ENCODE measurements at regions not wholly inside any gene's neighbourhood (a gene's known extent, or its start where the extent isn't known, plus 50 kb on each side); places are given as distances from the start of the nearest gene placed in this dataset.
A peak's percentile ranks its signal among the peaks of the same experiment; 100 is the strongest.

DNA sequence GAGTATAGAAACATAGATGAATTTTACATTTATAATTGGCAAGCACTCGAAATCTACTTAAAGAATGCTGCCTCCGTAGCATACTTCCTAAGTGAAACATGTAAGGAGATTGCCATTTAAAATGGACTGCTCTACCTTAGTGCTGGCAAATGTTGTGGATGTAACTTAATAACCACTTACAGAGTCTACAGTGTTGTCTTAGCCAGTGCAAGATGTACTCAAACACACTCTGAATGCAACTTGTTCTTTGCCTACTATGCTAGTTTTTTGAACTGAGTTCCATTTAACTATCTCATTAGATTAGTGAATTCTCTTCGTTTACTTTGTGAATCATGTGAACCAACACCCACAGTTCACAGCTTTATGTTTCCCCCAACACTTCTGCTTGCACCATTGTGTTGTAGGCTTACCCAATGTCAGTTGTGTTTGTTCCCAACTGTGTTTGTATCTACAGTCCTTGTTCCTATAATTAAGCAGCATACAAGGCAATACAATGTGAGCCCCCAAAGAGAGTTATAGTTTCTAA lies 345.5 kb upstream of the LYPLAL1 start:
- Histone ChIP-seq H2AFZ (ENCODE audit: low read length) (no peak overlapping the region), H3K4me1 (ENCODE audit: control insufficient read depth, extremely low read depth, insufficient read depth, low read length) (peaks cover 3% of the 10 kb centered on the region), H3K9ac (ENCODE audit: insufficient read depth, low read length) (no peak overlapping the region), H3K36me3 (ENCODE audit: control insufficient read depth, insufficient read depth, low read length) (no peaks in the 10 kb centered on the region), H3K79me2 (ENCODE audit: control insufficient read depth, insufficient read depth, low read length) (no peaks in the 10 kb centered on the region), H4K20me1 (ENCODE audit: control insufficient read depth, extremely low read depth, insufficient read depth, low read length) (no peaks in the 10 kb centered on the region), H3K27ac (ENCODE audit: insufficient read depth, low read length) (no peak overlapping the region), H3K9me3 (ENCODE audit: control insufficient read depth, insufficient read depth, low read depth, low read length) (no peaks in the 10 kb centered on the region), H3K27me3 (ENCODE audit: control insufficient read depth, insufficient read depth, low read length) (no peaks in the 10 kb centered on the region), H3K4me3 (replicated peaks in 1 of 4; ENCODE audit: control extremely low read depth in 1 of 4, insufficient read depth in 1 of 4, low read depth in 3 of 4, low read length in 4 of 4) (no peak overlapping the region), H3K4me2 (ENCODE audit: extremely low read depth, insufficient read depth, low read length) (no peak overlapping the region)
- no peak for TF ChIP-seq EZH2 (IDR thresholded peaks at IDR 0.05; ENCODE audit: low read length, missing control alignments)
- TF ChIP-seq, protein P1, sequence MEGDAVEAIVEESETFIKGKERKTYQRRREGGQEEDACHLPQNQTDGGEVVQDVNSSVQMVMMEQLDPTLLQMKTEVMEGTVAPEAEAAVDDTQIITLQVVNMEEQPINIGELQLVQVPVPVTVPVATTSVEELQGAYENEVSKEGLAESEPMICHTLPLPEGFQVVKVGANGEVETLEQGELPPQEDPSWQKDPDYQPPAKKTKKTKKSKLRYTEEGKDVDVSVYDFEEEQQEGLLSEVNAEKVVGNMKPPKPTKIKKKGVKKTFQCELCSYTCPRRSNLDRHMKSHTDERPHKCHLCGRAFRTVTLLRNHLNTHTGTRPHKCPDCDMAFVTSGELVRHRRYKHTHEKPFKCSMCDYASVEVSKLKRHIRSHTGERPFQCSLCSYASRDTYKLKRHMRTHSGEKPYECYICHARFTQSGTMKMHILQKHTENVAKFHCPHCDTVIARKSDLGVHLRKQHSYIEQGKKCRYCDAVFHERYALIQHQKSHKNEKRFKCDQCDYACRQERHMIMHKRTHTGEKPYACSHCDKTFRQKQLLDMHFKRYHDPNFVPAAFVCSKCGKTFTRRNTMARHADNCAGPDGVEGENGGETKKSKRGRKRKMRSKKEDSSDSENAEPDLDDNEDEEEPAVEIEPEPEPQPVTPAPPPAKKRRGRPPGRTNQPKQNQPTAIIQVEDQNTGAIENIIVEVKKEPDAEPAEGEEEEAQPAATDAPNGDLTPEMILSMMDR (conservative IDR thresholded peaks at IDR 0.05 in 1 of 2, IDR thresholded peaks at IDR 0.05 in 1 of 2; ENCODE audit: low read depth in 1 of 2, low read length in 2 of 2) = no peak
- DNase-seq (ENCODE audit: low read depth in 2 of 2) = no peak

DNA sequence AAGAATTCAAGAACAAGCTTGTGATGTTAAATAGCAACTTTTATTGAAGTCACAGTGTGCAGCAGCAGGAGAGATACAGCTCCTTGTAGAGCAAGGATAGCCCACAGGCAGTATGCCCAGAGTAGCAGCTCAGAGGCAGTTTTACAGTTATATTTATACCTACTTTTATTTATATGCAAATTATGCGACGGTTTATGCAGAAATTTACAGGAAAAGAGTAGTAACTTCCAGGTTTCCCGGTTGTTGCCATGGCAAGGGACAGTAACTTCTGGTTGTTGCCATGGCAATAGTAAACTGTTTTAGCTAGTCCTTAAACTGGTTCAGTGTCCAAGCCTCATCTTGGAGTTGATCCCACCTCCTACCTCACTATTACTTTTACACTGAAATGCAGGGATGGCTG lies 344.6 kb upstream of the LYPLAL1 start:
- Histone ChIP-seq H3K9ac (ENCODE audit: insufficient read depth, low read length) (no peak overlapping the region), H3K9me3 (ENCODE audit: control insufficient read depth, insufficient read depth, low read depth, low read length) (no peaks in the 10 kb centered on the region), H3K79me2 (ENCODE audit: control insufficient read depth, insufficient read depth, low read length) (no peaks in the 10 kb centered on the region), H4K20me1 (ENCODE audit: control insufficient read depth, extremely low read depth, insufficient read depth, low read length) (no peaks in the 10 kb centered on the region), H3K36me3 (ENCODE audit: control insufficient read depth, insufficient read depth, low read length) (no peaks in the 10 kb centered on the region), H3K4me1 (ENCODE audit: control insufficient read depth, extremely low read depth, insufficient read depth, low read length) (no peaks in the 10 kb centered on the region), H2AFZ (ENCODE audit: low read length) (no peak overlapping the region), H3K4me3 (replicated peaks in 1 of 4; ENCODE audit: control extremely low read depth in 1 of 4, insufficient read depth in 1 of 4, low read depth in 3 of 4, low read length in 4 of 4) (no peak overlapping the region), H3K27ac (ENCODE audit: insufficient read depth, low read length) (no peak overlapping the region), H3K4me2 (ENCODE audit: extremely low read depth, insufficient read depth, low read length) (no peak overlapping the region), H3K27me3 (ENCODE audit: control insufficient read depth, insufficient read depth, low read length) (no peaks in the 10 kb centered on the region)
- peak; percentile 11 to 46 for DNase-seq (ENCODE audit: low read depth in 2 of 2)
- TF ChIP-seq EZH2 (IDR thresholded peaks at IDR 0.05; ENCODE audit: low read length, missing control alignments) = no peak
- TF ChIP-seq, protein P1 (conservative IDR thresholded peaks at IDR 0.05 in 1 of 2, IDR thresholded peaks at IDR 0.05 in 1 of 2; ENCODE audit: low read depth in 1 of 2, low read length in 2 of 2) = no peak

DNA sequence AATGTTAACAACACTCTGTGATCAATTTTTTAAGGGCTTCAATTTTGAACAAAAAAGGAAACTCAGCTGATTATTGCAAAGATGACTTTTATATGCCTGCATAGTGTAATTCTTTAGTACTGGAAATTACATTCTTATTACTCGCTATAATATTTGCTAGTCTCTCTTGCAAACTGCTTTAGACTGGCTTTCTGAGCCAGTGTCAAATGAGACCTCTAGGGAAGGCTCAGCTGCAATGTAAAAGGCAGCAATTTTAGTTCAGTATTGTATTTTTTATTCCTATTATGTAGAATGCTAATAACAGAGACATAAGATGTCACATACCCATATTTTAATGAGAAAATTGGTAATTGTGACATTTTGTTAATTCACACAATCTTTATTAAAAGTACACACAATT lies 338.1 kb upstream of the LYPLAL1 start:
- no peaks in the 10 kb centered on the region for H3K79me2 ChIP-seq (ENCODE audit: control insufficient read depth, insufficient read depth, low read length)
- no peak overlapping the region for H3K4me3 ChIP-seq (replicated peaks in 1 of 4; ENCODE audit: control extremely low read depth in 1 of 4, insufficient read depth in 1 of 4, low read depth in 3 of 4, low read length in 4 of 4)
- no peaks in the 10 kb centered on the region for H3K9me3 ChIP-seq (ENCODE audit: control insufficient read depth, insufficient read depth, low read depth, low read length)
- DNase-seq (ENCODE audit: low read depth in 2 of 2) = no peak
- H3K4me1 ChIP-seq (ENCODE audit: control insufficient read depth, extremely low read depth, insufficient read depth, low read length) = no peaks in the 10 kb centered on the region
- H3K36me3 ChIP-seq (ENCODE audit: control insufficient read depth, insufficient read depth, low read length) = no peaks in the 10 kb centered on the region
- TF ChIP-seq EZH2 (IDR thresholded peaks at IDR 0.05; ENCODE audit: low read length, missing control alignments) = no peak
- TF ChIP-seq, protein P1 (conservative IDR thresholded peaks at IDR 0.05 in 1 of 2, IDR thresholded peaks at IDR 0.05 in 1 of 2; ENCODE audit: low read depth in 1 of 2, low read length in 2 of 2) = no peak
- no peak overlapping the region for H3K9ac ChIP-seq (ENCODE audit: insufficient read depth, low read length)
- H4K20me1 ChIP-seq (ENCODE audit: control insufficient read depth, extremely low read depth, insufficient read depth, low read length) = no peaks in the 10 kb centered on the region
- no peak overlapping the region for H2AFZ ChIP-seq (ENCODE audit: low read length)
- H3K4me2 ChIP-seq (ENCODE audit: extremely low read depth, insufficient read depth, low read length) = no peak overlapping the region
- H3K27ac ChIP-seq (ENCODE audit: insufficient read depth, low read length) = no peak overlapping the region
- no peaks in the 10 kb centered on the region for H3K27me3 ChIP-seq (ENCODE audit: control insufficient read depth, insufficient read depth, low read length)
